Adrenal gland (tissue), 9 donors: ENCODE measurements at regions not wholly inside any gene's neighbourhood (a gene's known extent, or its start where the extent isn't known, plus 50 kb on each side); places are given as distances from the start of the nearest gene placed in this dataset.

ENCODE experiments used
- DNase-seq, 7 donors: peaks; one replicate each; pipeline ENCODE4 v3.0.0-alpha.2; 2019 to 2020
- H3K27ac ChIP-seq, 5 donors: fragments of 200-600 bp; sonication (generic) in 4 of 5; 1 replicate in 3 of 5; 2 replicates in 2 of 5; pipeline versions ENCODE4 v1.5.1 to v1.8.0; 2016 to 2020; ENCODE audit warnings: mild to moderate bottlenecking in 1 of 5
- H3K27me3 ChIP-seq: fragments of 200-600 bp; 2 replicates; pipeline ENCODE4 v1.8.0; 2021
- H3K36me3 ChIP-seq, 2 donors: fragments of 200-600 bp; replicated peaks in 1 of 2; 1 replicate in 1 of 2; 2 replicates in 1 of 2; pipeline versions ENCODE4 v1.5.1 to v1.8.0; 2018 to 2022
- H3K4me1 ChIP-seq, 2 donors: fragments of 200-600 bp; replicated peaks in 1 of 2; 1 replicate in 1 of 2; 2 replicates in 1 of 2; pipeline versions ENCODE4 v1.5.1 to v1.8.0; 2018 to 2021
- H3K4me3 ChIP-seq, 4 donors: fragments of 200-600 bp; sonication (generic) in 3 of 4; one replicate each; pipeline ENCODE4 v1.5.1; 2016 to 2018
- H3K9me3 ChIP-seq, 3 donors: fragments of 200-600 bp; sonication (generic) in 1 of 3; replicated peaks in 1 of 3; 1 replicate in 2 of 3; 2 replicates in 1 of 3; pipeline versions ENCODE4 v1.5.1 to v1.8.0; 2016 to 2021
- POLR2A ChIP-seq, 2 donors: fragments of 450-650 bp; IDR thresholded peaks; one replicate each; pipeline ENCODE4 v1.6.1; 2017; ENCODE audit warnings: antibody characterized with exemption in 2 of 2, mild to moderate bottlenecking in 2 of 2, moderate library complexity in 1 of 2
- WGBS, 4 donors: extraction: QIAGEN DNeasy Blood & Tissue Kit in 2 of 4; methylation state at CpG; one replicate each; pipeline versions ENCODE4 v1.1.5 to v1.1.7; 2013 to 2017; 5-methylcytosine and 5-hydroxymethylcytosine counted together
- intact Hi-C, 2 donors: fragments of 100-400 bp; cut with DNase I; formaldehyde crosslinking; loops; one replicate each; pipeline versions ENCODE4 v1.14.1 to v1.15.0; 2022 to 2023
- TF ChIP-seq, protein P1 (sequence below), 6 experiments: fragments of 450-650 bp in 4 of 6; fragments of 200-600 bp in 2 of 6; sonication (generic) in 1 of 6; IDR thresholded peaks; 1 replicate in 5 of 6; 2 replicates in 1 of 6; pipeline versions ENCODE4 v1.5.1 to v1.8.0; 2016 to 2021; ENCODE audit warnings: antibody characterized with exemption in 6 of 6, mild to moderate bottlenecking in 2 of 6, moderate library complexity in 1 of 6
- donor health status: healthy with polysubstance abuse.
- donor health status: Bipolar disorder and iron deficiency.
- donor health status: DM: yes; HTN: yes; CAD: no.
- donor health status: DM: no; HTN: no; CAD: no.
- donor health status: DM: no; HTN: no; CAD: no.

GRCh38 chr2:66684289-66684688 lies 249.4 kb downstream of the MEIS1 start:
- Histone ChIP-seq H3K27me3 (no peaks in the 10 kb centered on the region), H3K4me3 (no peak overlapping the region), H3K27ac (peak overlapping the region in 3 of 5 donors; percentile 82 to 87 (median 86)), H3K36me3 (no peaks in the 10 kb centered on the region), H3K9me3 (no peaks in the 10 kb centered on the region), H3K4me1 (peaks cover 13 to 26% of the 10 kb centered on the region in 2 donors)
- WGBS, 4 donors = 85 to 96% (median 91%) methylated on average over 2 of the region's 2 CpGs
- intact Hi-C loops = loop anchor here in 1 of 2 donors (10.0 kb wide), 1 partner anchor 99 kb away; no protein-coding TSS in a partner anchor
- no peak for DNase-seq
- no peak for TF ChIP-seq POLR2A (IDR thresholded peaks at IDR 0.05)
- TF ChIP-seq, protein P1, sequence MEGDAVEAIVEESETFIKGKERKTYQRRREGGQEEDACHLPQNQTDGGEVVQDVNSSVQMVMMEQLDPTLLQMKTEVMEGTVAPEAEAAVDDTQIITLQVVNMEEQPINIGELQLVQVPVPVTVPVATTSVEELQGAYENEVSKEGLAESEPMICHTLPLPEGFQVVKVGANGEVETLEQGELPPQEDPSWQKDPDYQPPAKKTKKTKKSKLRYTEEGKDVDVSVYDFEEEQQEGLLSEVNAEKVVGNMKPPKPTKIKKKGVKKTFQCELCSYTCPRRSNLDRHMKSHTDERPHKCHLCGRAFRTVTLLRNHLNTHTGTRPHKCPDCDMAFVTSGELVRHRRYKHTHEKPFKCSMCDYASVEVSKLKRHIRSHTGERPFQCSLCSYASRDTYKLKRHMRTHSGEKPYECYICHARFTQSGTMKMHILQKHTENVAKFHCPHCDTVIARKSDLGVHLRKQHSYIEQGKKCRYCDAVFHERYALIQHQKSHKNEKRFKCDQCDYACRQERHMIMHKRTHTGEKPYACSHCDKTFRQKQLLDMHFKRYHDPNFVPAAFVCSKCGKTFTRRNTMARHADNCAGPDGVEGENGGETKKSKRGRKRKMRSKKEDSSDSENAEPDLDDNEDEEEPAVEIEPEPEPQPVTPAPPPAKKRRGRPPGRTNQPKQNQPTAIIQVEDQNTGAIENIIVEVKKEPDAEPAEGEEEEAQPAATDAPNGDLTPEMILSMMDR (IDR thresholded peaks at IDR 0.05) = no peak

GRCh38 chr2:66686755-66687154 lies 251.8 kb downstream of the MEIS1 start:
- TF ChIP-seq, protein P1 (IDR thresholded peaks at IDR 0.05) = no peak
- TF ChIP-seq POLR2A (IDR thresholded peaks at IDR 0.05) = no peak
- no peak overlapping the region for H3K4me3 ChIP-seq
- peak overlapping the region in 3 of 5 donors; percentile 23 to 77 (median 70) for H3K27ac ChIP-seq
- peaks cover 17 to 22% of the 10 kb centered on the region in 2 donors for H3K4me1 ChIP-seq
- intact Hi-C loops = loop anchor here in 1 of 2 donors (10.0 kb wide), 1 partner anchor 102 kb away; no protein-coding TSS in a partner anchor
- no peaks in the 10 kb centered on the region for H3K9me3 ChIP-seq
- no peaks in the 10 kb centered on the region for H3K36me3 ChIP-seq
- no peak for DNase-seq
- no peaks in the 10 kb centered on the region for H3K27me3 ChIP-seq
- WGBS, 4 donors = 50 to 60% (median 56%) methylated on average over 2 of the region's 2 CpGs

DNA sequence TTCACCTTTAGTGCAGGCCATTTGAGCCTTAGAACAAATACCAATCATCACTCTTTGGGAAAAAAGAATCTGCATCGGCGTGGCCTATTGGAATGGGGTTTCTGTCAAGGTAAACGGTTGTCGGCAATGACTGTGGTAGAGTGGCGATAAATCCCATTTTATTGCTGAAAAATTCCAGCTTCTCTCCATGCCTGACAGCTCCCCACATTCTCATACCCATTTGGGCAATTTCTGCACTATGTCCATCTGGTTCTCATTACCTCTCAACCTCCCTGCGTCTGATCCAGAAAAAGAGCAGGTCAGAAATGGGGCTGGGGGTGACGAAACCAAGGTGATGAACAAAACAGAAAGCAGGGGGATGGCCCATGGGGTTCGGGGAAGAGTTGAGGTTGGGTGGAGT lies 254.0 kb downstream of the MEIS1 start:
- Histone ChIP-seq H3K27me3 (no peaks in the 10 kb centered on the region), H3K4me1 (peaks cover 7 to 12% of the 10 kb centered on the region in 2 donors), H3K9me3 (no peaks in the 10 kb centered on the region), H3K36me3 (no peaks in the 10 kb centered on the region), H3K4me3 (peak overlapping the region in 1 of 4 donors; percentile 67), H3K27ac (peak overlapping the region in 3 of 5 donors; percentile 25 to 79 (median 70))
- WGBS, 4 donors = 83 to 91% (median 87%) methylated on average over 8 of the region's 8 CpGs
- TF ChIP-seq, protein P1 (IDR thresholded peaks at IDR 0.05) = no peak
- no peak for TF ChIP-seq POLR2A (IDR thresholded peaks at IDR 0.05)
- intact Hi-C loops = loop anchor here in 1 of 2 donors (10.0 kb wide), 1 partner anchor 104 kb away; no protein-coding TSS in a partner anchor
- no peak for DNase-seq

- no peak for TF ChIP-seq POLR2A (IDR thresholded peaks at IDR 0.05)
- TF ChIP-seq, protein P1 (IDR thresholded peaks at IDR 0.05) = no peak
- peak overlapping the region in 1 of 4 donors; percentile 67 for H3K4me3 ChIP-seq
- peak overlapping the region in 3 of 5 donors; percentile 25 to 79 (median 70) for H3K27ac ChIP-seq
- DNase-seq = no peak
- WGBS, 4 donors = 63 to 80% (median 66%) methylated on average over 5 of the region's 5 CpGs
- peaks cover 4 to 18% of the 10 kb centered on the region in 2 donors for H3K4me1 ChIP-seq
- no peaks in the 10 kb centered on the region for H3K36me3 ChIP-seq
- no peaks in the 10 kb centered on the region for H3K27me3 ChIP-seq
- H3K9me3 ChIP-seq = no peaks in the 10 kb centered on the region
- intact Hi-C loops = loop anchor here (5.0 to 10.0 kb wide), 3 partner anchors 105 to 247 kb away; no protein-coding TSS in a partner anchor
These were observed 254.6 kb downstream of the MEIS1 start for GRCh38 chr2:66689456-66690051.
